PC-3 (cell line): ENCODE measurements at regions not wholly inside any gene's neighbourhood (a gene's known extent, or its start where the extent isn't known, plus 50 kb on each side); places are given as distances from the start of the nearest gene placed in this dataset.

Experiments used
- ATAC-seq: fragments of 200-7000 bp; cut with Tn5 transposase; 2 replicates; pipeline ENCODE4 v1.9.1; 2020; ENCODE audit warnings: mild to moderate bottlenecking, moderate library complexity
- BruUV-seq: library from RNA; stranded (reverse); fragments of 400-500 nt; replicated peaks from 2 replicates; lab custom pipeline; 2021; lab: Mats Ljungman, UMichigan
- CTCF ChIA-PET: fragments of 300-600 bp; sonication (Branson Sonifier 250); formaldehyde crosslinking; loops from one replicate; lab custom pipeline; 2022; ENCODE audit warnings: antibody characterized with exemption; lab: Charles Lee
- POLR2A ChIA-PET: fragments of 300-600 bp; sonication (Branson Sonifier 250); formaldehyde crosslinking; loops from one replicate; lab custom pipeline; 2022; ENCODE audit warnings: antibody characterized with exemption; ENCODE audit not compliant: unreplicated experiment; lab: Charles Lee
- DNase-seq: peaks from one replicate; pipeline ENCODE4 v3.0.0-alpha.2; 2015
- H2AFZ ChIP-seq: fragments of 300-600 bp; sonication (generic); 2 replicates; pipeline ENCODE4 v1.6.0; 2016; ENCODE audit warnings: antibody characterized with exemption, low read length
- H3F3A ChIP-seq: fragments of 300-600 bp; sonication (generic); one replicate; pipeline ENCODE4 v1.6.0; 2017; ENCODE audit warnings: antibody characterized with exemption, low read length, control low read depth, mild to moderate bottlenecking; ENCODE audit not compliant: unreplicated experiment
- H3K27ac ChIP-seq: fragments of 300-600 bp; sonication (generic); 2 replicates; pipeline ENCODE4 v1.5.1; 2016; ENCODE audit warnings: mild to moderate bottlenecking, low read length
- H3K27me3 ChIP-seq: fragments of 300-600 bp; sonication (generic); 2 replicates; pipeline ENCODE4 v1.6.1; 2016; ENCODE audit warnings: low read length, mixed read lengths
- H3K36me3 ChIP-seq: fragments of 300-600 bp; sonication (generic); 2 replicates; pipeline ENCODE4 v1.6.1; 2016; ENCODE audit warnings: low read depth, mixed run types, low read length, mixed read lengths
- H3K4me1 ChIP-seq: fragments of 300-600 bp; sonication (generic); 2 replicates; pipeline ENCODE4 v1.5.1; 2016; ENCODE audit warnings: low read length; ENCODE audit not compliant: insufficient read depth
- H3K4me2 ChIP-seq: fragments of 300-600 bp; sonication (generic); 2 replicates; pipeline ENCODE4 v1.6.0; 2016; ENCODE audit warnings: low read length
- H3K4me3 ChIP-seq: fragments of 300-600 bp; sonication (generic); 2 replicates; pipeline ENCODE4 v1.5.1; 2016; ENCODE audit warnings: mild to moderate bottlenecking, low read length, mixed read lengths
- H3K79me2 ChIP-seq: fragments of 300-600 bp; sonication (generic); 2 replicates; pipeline ENCODE4 v1.6.1; 2017; ENCODE audit warnings: low read length, mixed read lengths
- H3K9ac ChIP-seq: fragments of 300-600 bp; sonication (generic); 2 replicates; pipeline ENCODE4 v1.6.0; 2016; ENCODE audit warnings: mild to moderate bottlenecking, low read length
- H3K9me2 ChIP-seq: fragments of 300-600 bp; sonication (generic); replicated peaks from 2 replicates; pipeline ENCODE4 v1.6.1; 2016; ENCODE audit warnings: mixed run types, low read length, mixed read lengths
- H3K9me3 ChIP-seq: fragments of 300-600 bp; sonication (generic); 2 replicates; pipeline ENCODE4 v1.6.1; 2016; ENCODE audit warnings: low read length, mixed read lengths
- H4K20me1 ChIP-seq: fragments of 300-600 bp; sonication (generic); 2 replicates; pipeline ENCODE4 v1.6.1; 2016; ENCODE audit warnings: low read length, mixed read lengths
- CTCF ChIP-seq: fragments of 300-600 bp; sonication (generic); conservative IDR thresholded peaks from 2 replicates; pipeline ENCODE4 v1.5.1; 2017; ENCODE audit warnings: antibody characterized with exemption, low read depth, mild to moderate bottlenecking, low read length
- EZH2 ChIP-seq: fragments of 300-600 bp; sonication (generic); IDR thresholded peaks from one replicate; pipeline ENCODE4 v1.6.1; 2017; ENCODE audit warnings: antibody characterized with exemption, mild to moderate bottlenecking, low read length; ENCODE audit not compliant: unreplicated experiment
- EZH2phosphoT487 ChIP-seq: fragments of 300-600 bp; sonication (generic); IDR thresholded peaks from 2 replicates; pipeline ENCODE4 v1.6.1; 2018; ENCODE audit warnings: mild to moderate bottlenecking, antibody characterized with exemption, low read length, borderline replicate concordance
- intact Hi-C: fragments of 100-400 bp; cut with micrococcal nuclease; formaldehyde crosslinking; loops from 2 replicates; pipeline ENCODE4 v1.9.0; 2023

GRCh38 chr11:22491555-22492225, 133.9 kb downstream of the FANCF start:
- TF ChIP-seq CTCF (no peak), EZH2 (no peak), EZH2phosphoT487 (no peak)
- intact Hi-C loops: no loop called here
- ChIA-PET CTCF (no interaction called here), POLR2A (no interaction called here)
- Histone ChIP-seq H3K36me3 (no peaks in the 10 kb centered on the region), H3K27ac (no peak overlapping the region), H3K27me3 (peaks cover 63% of the 10 kb centered on the region), H3K4me3 (no peak overlapping the region), H3K4me2 (no peak overlapping the region), H3K79me2 (no peaks in the 10 kb centered on the region), H3K4me1 (no peaks in the 10 kb centered on the region), H4K20me1 (no peaks in the 10 kb centered on the region), H3K9ac (no peak overlapping the region), H3K9me2 (no peaks in the 10 kb centered on the region), H3K9me3 (no peaks in the 10 kb centered on the region), H2AFZ (no peak overlapping the region), H3F3A (no peaks in the 10 kb centered on the region)
- DNase-seq (no peak), ATAC-seq (no peak)
- BruUV-seq: no TSS peak

GRCh38 chr11:22479971-22480720, 142.0 kb downstream of the SLC17A6 start:
- Histone ChIP-seq H3K9ac (no peak overlapping the region), H3K4me1 (no peaks in the 10 kb centered on the region), H3K79me2 (no peaks in the 10 kb centered on the region), H2AFZ (no peak overlapping the region), H3K4me2 (no peak overlapping the region), H3K36me3 (no peaks in the 10 kb centered on the region), H4K20me1 (no peaks in the 10 kb centered on the region), H3K9me2 (no peaks in the 10 kb centered on the region), H3K4me3 (no peak overlapping the region), H3K9me3 (no peaks in the 10 kb centered on the region), H3K27ac (no peak overlapping the region), H3K27me3 (no peaks in the 10 kb centered on the region), H3F3A (no peaks in the 10 kb centered on the region)
- no peak for ATAC-seq
- no TSS peak for BruUV-seq
- ChIA-PET CTCF (no interaction called here), POLR2A (no interaction called here)
- no peak for DNase-seq
- intact Hi-C loops: no loop called here
- no peak for TF ChIP-seq EZH2phosphoT487
- TF ChIP-seq EZH2: no peak
- TF ChIP-seq CTCF: no peak

- Histone ChIP-seq H3F3A (no peaks in the 10 kb centered on the region), H3K4me1 (no peaks in the 10 kb centered on the region), H3K79me2 (no peaks in the 10 kb centered on the region), H2AFZ (no peak overlapping the region), H3K9me2 (no peaks in the 10 kb centered on the region), H3K36me3 (no peaks in the 10 kb centered on the region), H3K27me3 (no peaks in the 10 kb centered on the region), H4K20me1 (no peaks in the 10 kb centered on the region), H3K9me3 (no peaks in the 10 kb centered on the region), H3K27ac (no peak overlapping the region), H3K9ac (no peak overlapping the region), H3K4me3 (no peak overlapping the region), H3K4me2 (no peak overlapping the region)
- no peak for ATAC-seq
- no TSS peak for BruUV-seq
- TF ChIP-seq EZH2 (no peak), EZH2phosphoT487 (no peak), CTCF (no peak)
- ChIA-PET CTCF (no interaction called here), POLR2A (no interaction called here)
- no peak for DNase-seq
- intact Hi-C loops: no loop called here
These were observed 141.0 kb downstream of the SLC17A6 start for GRCh38 chr11:22479208-22479607.
